ENCODE measurements at regions not wholly inside any gene's neighbourhood (a gene's known extent, or its start where the extent isn't known, plus 50 kb on each side); places are given as distances from the start of the nearest gene placed in this dataset.
"Not testable (repeated sequence)": the region's sequence is repeated elsewhere in the genome, so short reads cannot be mapped to it uniquely, and the experiment has no call there.

DNA sequence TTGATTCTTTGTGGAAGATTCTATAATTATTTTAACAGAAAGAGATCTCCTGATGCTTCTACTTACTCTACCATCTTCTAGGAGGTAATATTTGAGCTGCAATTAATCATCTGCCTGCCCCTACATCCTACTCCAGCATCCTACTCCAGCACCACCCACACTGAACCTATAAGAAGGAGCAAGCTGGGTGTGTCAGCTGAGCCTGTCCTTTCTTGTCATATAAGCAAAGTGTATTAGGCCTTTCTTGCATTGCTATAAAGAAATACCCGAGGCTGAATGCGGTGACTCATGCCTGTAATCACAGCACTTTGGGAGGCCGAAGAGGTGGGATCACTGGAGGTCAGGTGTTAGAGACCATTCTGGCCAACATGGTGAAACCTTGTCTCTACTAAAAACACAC lies 84.2 kb upstream of the ARG1 start:
- DNase-seq = no peak
- Histone ChIP-seq H3K36me3 (no peaks in the 10 kb centered on the region), H3K9me3 (no peaks in the 10 kb centered on the region), H3K4me1 (ENCODE audit: insufficient read depth) (no peaks in the 10 kb centered on the region), H3K27me3 (no peaks in the 10 kb centered on the region), H3K27ac (no peak overlapping the region), H3K4me3 (no peak overlapping the region)
- WGBS, 3 donors = 56 to 86% (median 69%) methylated on average over 3 of the region's 3 CpGs
- intact Hi-C loops (cut with DNase I) = no loop called here
- TF ChIP-seq, protein P1, sequence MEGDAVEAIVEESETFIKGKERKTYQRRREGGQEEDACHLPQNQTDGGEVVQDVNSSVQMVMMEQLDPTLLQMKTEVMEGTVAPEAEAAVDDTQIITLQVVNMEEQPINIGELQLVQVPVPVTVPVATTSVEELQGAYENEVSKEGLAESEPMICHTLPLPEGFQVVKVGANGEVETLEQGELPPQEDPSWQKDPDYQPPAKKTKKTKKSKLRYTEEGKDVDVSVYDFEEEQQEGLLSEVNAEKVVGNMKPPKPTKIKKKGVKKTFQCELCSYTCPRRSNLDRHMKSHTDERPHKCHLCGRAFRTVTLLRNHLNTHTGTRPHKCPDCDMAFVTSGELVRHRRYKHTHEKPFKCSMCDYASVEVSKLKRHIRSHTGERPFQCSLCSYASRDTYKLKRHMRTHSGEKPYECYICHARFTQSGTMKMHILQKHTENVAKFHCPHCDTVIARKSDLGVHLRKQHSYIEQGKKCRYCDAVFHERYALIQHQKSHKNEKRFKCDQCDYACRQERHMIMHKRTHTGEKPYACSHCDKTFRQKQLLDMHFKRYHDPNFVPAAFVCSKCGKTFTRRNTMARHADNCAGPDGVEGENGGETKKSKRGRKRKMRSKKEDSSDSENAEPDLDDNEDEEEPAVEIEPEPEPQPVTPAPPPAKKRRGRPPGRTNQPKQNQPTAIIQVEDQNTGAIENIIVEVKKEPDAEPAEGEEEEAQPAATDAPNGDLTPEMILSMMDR (IDR thresholded peaks at IDR 0.05) = no peak
- TF ChIP-seq EP300 (IDR thresholded peaks at IDR 0.05) = no peak
- no peak for TF ChIP-seq POLR2A (IDR thresholded peaks at IDR 0.05)

DNA sequence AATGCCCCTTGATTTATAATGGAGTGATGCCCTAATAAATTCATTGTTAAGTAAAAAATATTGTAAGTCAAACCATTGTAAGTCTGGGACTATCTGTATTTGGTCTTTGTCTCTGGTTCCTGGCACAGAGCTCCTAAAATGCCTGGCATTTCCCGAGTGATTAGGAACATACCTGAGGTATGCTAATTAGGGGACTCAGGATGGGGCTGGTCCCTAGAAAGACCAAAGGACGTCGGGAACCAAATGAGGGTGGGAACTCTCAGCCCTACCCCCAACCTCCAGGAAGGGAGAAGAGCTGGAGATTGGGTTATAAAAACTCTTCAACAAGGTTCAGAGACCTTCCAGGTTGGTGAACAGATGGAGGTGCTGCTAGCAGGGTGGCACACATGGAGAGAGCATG lies 82.6 kb upstream of the ARG1 start:
- Histone ChIP-seq H3K36me3 (no peaks in the 10 kb centered on the region), H3K27me3 (no peaks in the 10 kb centered on the region), H3K27ac (no peak overlapping the region), H3K9me3 (no peaks in the 10 kb centered on the region), H3K4me3 (no peak overlapping the region), H3K4me1 (ENCODE audit: insufficient read depth) (no peaks in the 10 kb centered on the region)
- intact Hi-C loops (cut with DNase I) = no loop called here
- no peak for DNase-seq
- no peak for TF ChIP-seq POLR2A (IDR thresholded peaks at IDR 0.05)
- WGBS, 3 donors = 0 to 42% (median 37%) methylated on average over 3 of the region's 3 CpGs

DNA sequence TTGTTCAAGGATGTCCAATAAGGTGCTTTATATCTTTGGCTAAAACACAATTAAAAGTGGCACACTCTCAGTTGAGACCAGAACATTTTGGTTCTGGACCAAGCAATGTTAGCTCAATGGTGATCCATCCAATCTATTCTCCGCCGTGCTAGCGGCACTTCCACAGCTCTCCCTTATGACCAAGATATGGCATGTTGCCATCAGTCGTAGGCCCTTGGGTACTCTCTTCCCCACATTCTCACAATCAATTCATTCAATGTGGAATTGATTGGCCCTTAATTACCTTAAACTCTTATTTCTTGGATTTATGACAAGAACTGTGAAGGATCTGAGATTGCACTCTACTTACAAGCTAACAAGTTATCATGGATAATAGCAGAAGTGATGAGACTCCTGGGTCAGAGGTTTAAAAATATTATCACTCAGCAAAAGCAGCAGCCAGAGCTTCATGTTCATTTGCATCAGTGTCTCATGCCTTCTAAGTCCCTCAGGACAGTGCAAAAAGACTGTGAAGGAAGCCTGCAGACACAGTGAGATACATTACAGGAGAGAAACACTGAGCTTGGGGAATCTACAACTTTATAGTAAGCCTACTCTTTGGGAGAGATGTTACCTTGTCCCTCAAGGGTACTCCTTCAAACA lies 80.0 kb upstream of the ARG1 start:
- DNase-seq = no peak
- Histone ChIP-seq H3K4me3 (no peak overlapping the region), H3K36me3 (no peaks in the 10 kb centered on the region), H3K27ac (no peak overlapping the region), H3K4me1 (ENCODE audit: insufficient read depth) (no peaks in the 10 kb centered on the region), H3K27me3 (no peaks in the 10 kb centered on the region), H3K9me3 (no peaks in the 10 kb centered on the region)
- 82 to 88% (median 87%) methylated on average over 4 of the region's 4 CpGs for WGBS, 3 donors
- TF ChIP-seq EP300 (IDR thresholded peaks at IDR 0.05) (no peak), POLR2A (IDR thresholded peaks at IDR 0.05) (no peak)
- TF ChIP-seq, protein P1 (IDR thresholded peaks at IDR 0.05) = no peak
- intact Hi-C loops (cut with DNase I) = no loop called here

DNA sequence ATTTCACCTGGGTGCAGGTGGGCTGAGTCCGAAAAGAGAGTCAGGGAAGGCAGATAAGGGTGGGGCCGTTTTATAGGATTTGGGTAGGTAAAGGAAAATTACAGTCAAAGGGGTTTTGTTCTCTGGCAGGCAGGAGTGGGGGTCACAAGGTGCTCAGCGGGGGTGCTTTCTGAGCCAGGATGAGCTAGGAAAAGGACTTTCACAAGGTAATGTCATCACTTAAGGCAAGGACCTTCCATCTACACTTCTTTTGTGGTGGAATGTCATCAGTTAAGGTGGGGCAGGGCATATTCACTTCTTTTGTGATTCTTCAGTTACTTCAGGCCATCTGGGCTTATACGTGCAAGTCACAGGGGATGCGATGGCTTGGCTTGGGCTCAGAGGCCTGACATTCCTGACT lies 68.6 kb upstream of the ARG1 start:
- H3K4me1 ChIP-seq (ENCODE audit: insufficient read depth); H3K27me3 ChIP-seq; H3K9me3 ChIP-seq; H3K27ac ChIP-seq; H3K4me3 ChIP-seq; intact Hi-C loops (cut with DNase I); DNase-seq; H3K36me3 ChIP-seq: not testable (repeated sequence)
- WGBS, 3 donors = 80 to 90% (median 83%) methylated on average over 5 of the region's 5 CpGs

DNA sequence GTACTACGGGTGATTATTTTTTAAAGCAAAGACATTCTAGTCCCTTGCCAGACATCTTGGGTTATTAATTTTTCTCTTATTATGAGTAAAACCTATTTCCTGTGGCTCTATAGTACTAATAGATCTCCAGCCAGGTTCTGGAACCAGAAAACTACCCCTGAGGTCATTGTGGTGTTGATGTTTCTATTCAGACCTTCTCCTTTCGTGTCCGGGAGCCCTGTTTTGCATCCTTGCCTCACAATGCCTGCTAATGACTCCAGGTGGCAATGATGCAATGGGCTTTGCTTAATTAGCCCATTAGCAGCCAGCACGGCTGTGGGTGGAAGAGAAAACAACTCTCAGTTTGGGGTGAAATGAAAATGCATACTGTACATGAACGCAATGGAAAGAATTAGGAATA lies 62.9 kb upstream of the ARG1 start:
- no peak overlapping the region for H3K4me3 ChIP-seq
- H3K27me3 ChIP-seq = no peaks in the 10 kb centered on the region
- no peaks in the 10 kb centered on the region for H3K36me3 ChIP-seq
- WGBS, 3 donors = 83 to 84% (median 84%) methylated on average over 5 of the region's 5 CpGs
- DNase-seq = no peak
- no peak overlapping the region for H3K27ac ChIP-seq
- TF ChIP-seq EP300 (IDR thresholded peaks at IDR 0.05) (no peak), POLR2A (IDR thresholded peaks at IDR 0.05) (no peak)
- TF ChIP-seq, protein P1 (IDR thresholded peaks at IDR 0.05) = no peak
- no peaks in the 10 kb centered on the region for H3K4me1 ChIP-seq (ENCODE audit: insufficient read depth)
- H3K9me3 ChIP-seq = no peaks in the 10 kb centered on the region
- intact Hi-C loops (cut with DNase I) = no loop called here

Measured in ovary (tissue), 7 donors.